Activated naive CD4-positive, alpha-beta T cell treated with anti-CD3 and anti-CD28 coated beads for 36 hours (primary cell): ENCODE measurements at regions not wholly inside any gene's neighbourhood (a gene's known extent, or its start where the extent isn't known, plus 50 kb on each side); places are given as distances from the start of the nearest gene placed in this dataset.

Experiments used
- CTCF ChIA-PET: fragments of 350-600 bp; sonication (Branson Sonifier 250); formaldehyde crosslinking; loops from one replicate; lab custom pipeline; 2021; ENCODE audit warnings: antibody characterized with exemption; lab: Charles Lee
- DNase-seq: peaks from one replicate; pipeline ENCODE4 v3.0.0-alpha.2; 2020
- H3K27ac Mint-ChIP-seq: one replicate; pipeline ENCODE4 v1.8.0; 2021; ENCODE audit warnings: mild to moderate bottlenecking, mixed read lengths
- H3K27me3 Mint-ChIP-seq: one replicate; pipeline ENCODE4 v1.8.0; 2021; ENCODE audit warnings: low read depth, mixed read lengths
- H3K36me3 Mint-ChIP-seq: one replicate; pipeline ENCODE4 v1.8.0; 2021; ENCODE audit warnings: low read depth, mixed read lengths
- H3K4me1 Mint-ChIP-seq: one replicate; pipeline ENCODE4 v1.8.0; 2021; ENCODE audit warnings: low read depth, mixed read lengths
- H3K4me3 Mint-ChIP-seq: one replicate; pipeline ENCODE4 v1.8.0; 2021; ENCODE audit warnings: mild to moderate bottlenecking, moderate library complexity, mixed read lengths
- H3K9me3 Mint-ChIP-seq: one replicate; pipeline ENCODE4 v1.8.0; 2021; ENCODE audit warnings: mixed read lengths
- intact Hi-C: fragments of 100-400 bp; cut with micrococcal nuclease; formaldehyde crosslinking; loops from one replicate; pipeline ENCODE4 v1.15.1; 2023

GRCh38 chr19:31511098-31511497, 161.9 kb upstream of the TSHZ3 start:
- no peak overlapping the region for H3K27ac Mint-ChIP-seq
- peaks cover 11% of the 10 kb centered on the region for H3K27me3 Mint-ChIP-seq
- intact Hi-C loops: no loop called here
- no peaks in the 10 kb centered on the region for H3K9me3 Mint-ChIP-seq
- no peak overlapping the region for H3K4me3 Mint-ChIP-seq
- no peaks in the 10 kb centered on the region for H3K4me1 Mint-ChIP-seq
- no peak for DNase-seq
- CTCF ChIA-PET: no interaction called here
- no peaks in the 10 kb centered on the region for H3K36me3 Mint-ChIP-seq

- DNase-seq: no peak
- H3K4me3 Mint-ChIP-seq: no peak overlapping the region
- peaks cover 11% of the 10 kb centered on the region for H3K27me3 Mint-ChIP-seq
- CTCF ChIA-PET: no interaction called here
- H3K36me3 Mint-ChIP-seq: no peaks in the 10 kb centered on the region
- no peaks in the 10 kb centered on the region for H3K4me1 Mint-ChIP-seq
- intact Hi-C loops: no loop called here
- no peak overlapping the region for H3K27ac Mint-ChIP-seq
- H3K9me3 Mint-ChIP-seq: no peaks in the 10 kb centered on the region
Observed at GRCh38 chr19:31511696-31512095, 162.5 kb upstream of the TSHZ3 start.

- no peak for DNase-seq
- Mint-ChIP-seq H3K9me3 (no peaks in the 10 kb centered on the region), H3K4me1 (no peaks in the 10 kb centered on the region), H3K27me3 (peaks cover 10% of the 10 kb centered on the region), H3K27ac (no peak overlapping the region), H3K36me3 (no peaks in the 10 kb centered on the region), H3K4me3 (no peak overlapping the region)
- intact Hi-C loops: no loop called here
- CTCF ChIA-PET: no interaction called here
Observed at GRCh38 chr19:31512181-31512970, 163.1 kb upstream of the TSHZ3 start.

GRCh38 chr19:31513841-31514240, 164.6 kb upstream of the TSHZ3 start:
- no peak overlapping the region for H3K4me3 Mint-ChIP-seq

GRCh38 chr19:31515931-31516330, 166.7 kb upstream of the TSHZ3 start:
- Mint-ChIP-seq H3K36me3 (no peaks in the 10 kb centered on the region), H3K9me3 (peaks cover 9% of the 10 kb centered on the region), H3K27ac (no peak overlapping the region), H3K4me1 (no peaks in the 10 kb centered on the region), H3K27me3 (peaks cover 2% of the 10 kb centered on the region), H3K4me3 (no peak overlapping the region)
- CTCF ChIA-PET: no interaction called here
- no peak for DNase-seq
- intact Hi-C loops: no loop called here

More at GRCh38 chr19:31513841-31514240, 164.6 kb upstream of the TSHZ3 start:
- H3K9me3 Mint-ChIP-seq: no peaks in the 10 kb centered on the region
- H3K4me1 Mint-ChIP-seq: no peaks in the 10 kb centered on the region
- CTCF ChIA-PET: no interaction called here
- no peak for DNase-seq
- H3K36me3 Mint-ChIP-seq: no peaks in the 10 kb centered on the region
- intact Hi-C loops: no loop called here
- no peak overlapping the region for H3K27ac Mint-ChIP-seq
- peaks cover 6% of the 10 kb centered on the region for H3K27me3 Mint-ChIP-seq

- peaks cover 10% of the 10 kb centered on the region for H3K9me3 Mint-ChIP-seq
- no peaks in the 10 kb centered on the region for H3K4me1 Mint-ChIP-seq
- H3K27me3 Mint-ChIP-seq: peaks cover 2% of the 10 kb centered on the region
- no peaks in the 10 kb centered on the region for H3K36me3 Mint-ChIP-seq
- H3K27ac Mint-ChIP-seq: no peak overlapping the region
- no peak for DNase-seq
- CTCF ChIA-PET: no interaction called here
- intact Hi-C loops: no loop called here
- H3K4me3 Mint-ChIP-seq: no peak overlapping the region
Observed at GRCh38 chr19:31516756-31517155, 167.5 kb upstream of the TSHZ3 start.

- Mint-ChIP-seq H3K27ac (no peak overlapping the region), H3K36me3 (no peaks in the 10 kb centered on the region), H3K27me3 (peaks cover 2% of the 10 kb centered on the region), H3K9me3 (peaks cover 10% of the 10 kb centered on the region), H3K4me1 (no peaks in the 10 kb centered on the region), H3K4me3 (no peak overlapping the region)
- intact Hi-C loops: no loop called here
- no peak for DNase-seq
- CTCF ChIA-PET: no interaction called here
Observed at GRCh38 chr19:31517224-31518180, 168.3 kb upstream of the TSHZ3 start.

GRCh38 chr19:31518216-31519020, 169.2 kb upstream of the TSHZ3 start:
- CTCF ChIA-PET: no interaction called here

GRCh38 chr19:31519256-31519655, 170.0 kb upstream of the TSHZ3 start:
- no peaks in the 10 kb centered on the region for H3K36me3 Mint-ChIP-seq
- H3K27me3 Mint-ChIP-seq: no peaks in the 10 kb centered on the region
- peaks cover 10% of the 10 kb centered on the region for H3K9me3 Mint-ChIP-seq
- H3K4me3 Mint-ChIP-seq: no peak overlapping the region
- intact Hi-C loops: no loop called here
- no peak for DNase-seq
- H3K4me1 Mint-ChIP-seq: no peaks in the 10 kb centered on the region
- H3K27ac Mint-ChIP-seq: no peak overlapping the region
- CTCF ChIA-PET: no interaction called here

More at GRCh38 chr19:31518216-31519020, 169.2 kb upstream of the TSHZ3 start:
- no peak overlapping the region for H3K27ac Mint-ChIP-seq
- H3K4me3 Mint-ChIP-seq: no peak overlapping the region
- intact Hi-C loops: no loop called here
- peaks cover 10% of the 10 kb centered on the region for H3K9me3 Mint-ChIP-seq
- no peaks in the 10 kb centered on the region for H3K27me3 Mint-ChIP-seq
- no peaks in the 10 kb centered on the region for H3K4me1 Mint-ChIP-seq
- H3K36me3 Mint-ChIP-seq: no peaks in the 10 kb centered on the region
- DNase-seq: no peak

GRCh38 chr19:31519908-31520307, 170.7 kb upstream of the TSHZ3 start:
- DNase-seq: no peak
- H3K27me3 Mint-ChIP-seq: no peaks in the 10 kb centered on the region
- no peaks in the 10 kb centered on the region for H3K4me1 Mint-ChIP-seq
- H3K36me3 Mint-ChIP-seq: no peaks in the 10 kb centered on the region
- intact Hi-C loops: no loop called here
- H3K4me3 Mint-ChIP-seq: no peak overlapping the region
- H3K9me3 Mint-ChIP-seq: peaks cover 13% of the 10 kb centered on the region
- CTCF ChIA-PET: no interaction called here
- no peak overlapping the region for H3K27ac Mint-ChIP-seq

- no peaks in the 10 kb centered on the region for H3K36me3 Mint-ChIP-seq
- no peak overlapping the region for H3K4me3 Mint-ChIP-seq
- H3K4me1 Mint-ChIP-seq: no peaks in the 10 kb centered on the region
- DNase-seq: no peak
- no peak overlapping the region for H3K27ac Mint-ChIP-seq
- H3K27me3 Mint-ChIP-seq: peaks cover 2% of the 10 kb centered on the region
- H3K9me3 Mint-ChIP-seq: peaks cover 16% of the 10 kb centered on the region
- CTCF ChIA-PET: interaction anchor here (0.6 kb wide), 1 partner anchor 30 kb away, joined by 3 read pairs; no protein-coding TSS in a partner anchor
- intact Hi-C loops: no loop called here
Observed at GRCh38 chr19:31520633-31521032, 171.4 kb upstream of the TSHZ3 start.

GRCh38 chr19:31525610-31526147, 176.4 kb upstream of the TSHZ3 start:
- CTCF ChIA-PET: no interaction called here
- Mint-ChIP-seq H3K27me3 (peaks cover 2% of the 10 kb centered on the region), H3K4me1 (no peaks in the 10 kb centered on the region), H3K27ac (no peak overlapping the region), H3K36me3 (no peaks in the 10 kb centered on the region), H3K4me3 (no peak overlapping the region), H3K9me3 (peaks cover 19% of the 10 kb centered on the region)
- no peak for DNase-seq
- intact Hi-C loops: no loop called here
